GM12878 (cell line): ENCODE measurements at regions not wholly inside any gene's neighbourhood (a gene's known extent, or its start where the extent isn't known, plus 50 kb on each side); places are given as distances from the start of the nearest gene placed in this dataset.

Experiments used
- ATAC-seq: fragments of 200-7000 bp; cut with Tn5 transposase; 3 replicates; pipeline ENCODE4 v1.9.1; 2020; ENCODE audit warnings: mild to moderate bottlenecking, moderate library complexity
- BruUV-seq: library from RNA; stranded (reverse); fragments of 400-500 nt; replicated peaks from 2 replicates; lab custom pipeline; 2021; lab: Mats Ljungman, UMichigan
- CTCF ChIA-PET: fragments of 300-600 bp; sonication (Branson Sonifier 250); formaldehyde crosslinking; extraction: SDS; loops from one replicate; lab custom pipeline; 2021; ENCODE audit warnings: inconsistent platforms; lab: Yijun Ruan, JAX
- POLR2A ChIA-PET: fragments of 350-600 bp; formaldehyde crosslinking; extraction: SDS; loops from one replicate; lab custom pipeline; 2021; ENCODE audit warnings: inconsistent platforms; lab: Charles Lee
- RAD21 ChIA-PET: fragments of 300-600 bp; sonication (Branson Sonifier 250); formaldehyde crosslinking; loops from one replicate; lab custom pipeline; 2023; ENCODE audit warnings: antibody characterized with exemption; ENCODE audit not compliant: unreplicated experiment; lab: Charles Lee
- SMC1A ChIA-PET: fragments of 300-600 bp; sonication (Branson Sonifier 250); formaldehyde crosslinking; loops from one replicate; lab custom pipeline; 2023; ENCODE audit not compliant: unreplicated experiment, uncharacterized antibody; lab: Charles Lee
- DNase-seq: peaks from one replicate; pipeline ENCODE4 v3.0.0-alpha.2; 2011; ENCODE audit warnings: low read depth, low spot score
- FAIRE-seq: peaks from 3 replicates; lab custom pipeline; 2011; peaks lifted over from hg19 to GRCh38; lab: Jason Lieb, UNC
- H2AFZ ChIP-seq: 2 replicates; pipeline ENCODE4 v1.6.0; 2011; ENCODE audit warnings: low read depth, low read length, control low read depth; ENCODE audit not compliant: control insufficient read depth
- H3K27ac ChIP-seq: 2 replicates; pipeline ENCODE4 v1.5.1; 2011; ENCODE audit warnings: control low read depth; ENCODE audit not compliant: control insufficient read depth, insufficient read depth
- H3K27me3 ChIP-seq, 2 experiments: replicated peaks in 1 of 2; 2 replicates each; pipeline versions ENCODE4 v1.6.0 to v1.6.1; 2011; ENCODE audit warnings: low read length in 1 of 2; ENCODE audit not compliant: control insufficient read depth in 2 of 2, insufficient read depth in 2 of 2
- H3K36me3 ChIP-seq, 2 experiments: 2 replicates each; pipeline ENCODE4 v1.5.1; 2011; ENCODE audit warnings: low read length in 1 of 2; ENCODE audit not compliant: control insufficient read depth in 2 of 2, insufficient read depth in 2 of 2
- H3K4me1 ChIP-seq: 2 replicates; pipeline ENCODE4 v1.6.1; 2011; ENCODE audit warnings: mild to moderate bottlenecking, low read length, moderate library complexity, mixed read lengths; ENCODE audit not compliant: control insufficient read depth, insufficient read depth
- H3K4me2 ChIP-seq: 2 replicates; pipeline ENCODE4 v1.6.0; 2011; ENCODE audit warnings: control low read depth; ENCODE audit not compliant: control insufficient read depth, insufficient read depth
- H3K4me3 ChIP-seq: fragments of 200-600 bp; sonication (generic); 2 replicates; pipeline ENCODE4 v1.5.1; 2016
- H3K79me2 ChIP-seq: 2 replicates; pipeline ENCODE4 v1.6.0; 2011; ENCODE audit warnings: low read length; ENCODE audit not compliant: control insufficient read depth, insufficient read depth
- H3K9ac ChIP-seq: 2 replicates; pipeline ENCODE4 v1.8.0; 2011; ENCODE audit warnings: low read length, control low read depth, mixed read lengths; ENCODE audit not compliant: control insufficient read depth, insufficient read depth
- H3K9me3 ChIP-seq: replicated peaks from 3 replicates; pipeline ENCODE4 v1.5.1; 2011; ENCODE audit warnings: mild to moderate bottlenecking, low read length; ENCODE audit not compliant: control insufficient read depth, insufficient read depth
- H4K20me1 ChIP-seq: 2 replicates; pipeline ENCODE4 v1.6.0; 2011; ENCODE audit not compliant: control insufficient read depth, insufficient read depth
- ASH2L ChIP-seq: fragments of 300-600, 200-600 bp; sonication (generic); IDR thresholded peaks from 2 replicates; pipeline ENCODE4 v1.6.1; 2017; ENCODE audit warnings: low read depth, mild to moderate bottlenecking, borderline replicate concordance
- ELK1 ChIP-seq: IDR thresholded peaks from 2 replicates; pipeline ENCODE4 v1.6.1; 2012; ENCODE audit warnings: low read depth, low read length, improper control_type of control experiment
- EP300 ChIP-seq, 2 experiments: fragments of 150-350 bp in 1 of 2; IDR thresholded peaks; 2 replicates each; pipeline ENCODE4 v1.6.1; 2011 to 2012; ENCODE audit warnings: low read depth in 2 of 2, low read length in 2 of 2, borderline replicate concordance in 1 of 2, improper control_type of control experiment in 1 of 2, inconsistent platforms in 1 of 2; ENCODE audit not compliant: control insufficient read depth in 1 of 2
- IKZF1 ChIP-seq: fragments of 450-650 bp; conservative IDR thresholded peaks from 2 replicates; pipeline ENCODE4 v1.6.1; 2017; ENCODE audit warnings: antibody characterized with exemption, mild to moderate bottlenecking
- MTA2 ChIP-seq: fragments of 450-650 bp; IDR thresholded peaks from 2 replicates; pipeline ENCODE4 v1.6.1; 2016; ENCODE audit warnings: low read depth, mild to moderate bottlenecking, moderate library complexity
- MXI1 ChIP-seq: fragments of 150-350 bp; IDR thresholded peaks from 2 replicates; pipeline ENCODE4 v1.6.1; 2011; ENCODE audit warnings: low read depth, mild to moderate bottlenecking, inconsistent platforms, low read length, improper control_type of control experiment
- NFIC ChIP-seq: IDR thresholded peaks from 2 replicates; pipeline ENCODE4 v1.6.1; 2012; ENCODE audit warnings: low read depth, mild to moderate bottlenecking, inconsistent platforms, low read length, moderate library complexity
- NR2C1 ChIP-seq: fragments of 450-650 bp; IDR thresholded peaks from 2 replicates; pipeline ENCODE4 v1.6.1; 2017; ENCODE audit warnings: antibody characterized with exemption, mild to moderate bottlenecking, moderate library complexity
- NR2F1 ChIP-seq: fragments of 450-650 bp; conservative IDR thresholded peaks from 2 replicates; pipeline ENCODE4 v1.6.1; 2017; ENCODE audit warnings: mild to moderate bottlenecking
- PBX3 ChIP-seq: IDR thresholded peaks from 2 replicates; pipeline ENCODE4 v1.6.1; 2011; ENCODE audit warnings: mild to moderate bottlenecking, low read depth, low read length, moderate library complexity; ENCODE audit not compliant: insufficient replicate concordance
- RBBP5 ChIP-seq: fragments of 200-600 bp; sonication (generic); conservative IDR thresholded peaks from 2 replicates; pipeline ENCODE4 v1.6.1; 2016
- RELA ChIP-seq: fragments of 450-650 bp; IDR thresholded peaks from 2 replicates; pipeline ENCODE4 v1.8.0; 2014; ENCODE audit warnings: borderline replicate concordance; ENCODE audit not compliant: partially characterized antibody
- SIX5 ChIP-seq: IDR thresholded peaks from 2 replicates; pipeline ENCODE4 v1.6.1; 2011; ENCODE audit warnings: mild to moderate bottlenecking, low read depth, low read length, moderate library complexity; ENCODE audit not compliant: severe bottlenecking
- SMAD5 ChIP-seq: IDR thresholded peaks from 2 replicates; pipeline ENCODE4 v1.6.1; 2016; ENCODE audit warnings: antibody characterized with exemption, low read depth
- TCF7 ChIP-seq: IDR thresholded peaks from 2 replicates; pipeline ENCODE4 v1.6.1; 2014; ENCODE audit warnings: antibody characterized with exemption, borderline replicate concordance
- WGBS: methylation state at CpG from one replicate; pipeline ENCODE4 v1.1.6; 2016; ENCODE audit warnings: low lambda C conversion rate; ENCODE audit not compliant: insufficient replicate concordance, insufficient coverage; ENCODE audit errors: missing lambda C conversion rate; 5-methylcytosine and 5-hydroxymethylcytosine counted together
- in situ Hi-C: fragments of 300-500 bp; cut with MboI; formaldehyde crosslinking; loops from 9 replicates; pipeline ENCODE4 v1.14.3; 2018; ENCODE audit warnings: mixed read lengths
- intact Hi-C: fragments of 100-400 bp; cut with micrococcal nuclease; formaldehyde crosslinking; loops from one replicate; pipeline ENCODE4 v1.14.2; 2022; ENCODE audit not compliant: unreplicated experiment

GRCh38 chr2:225998653-225999052 is 599.1 kb downstream of the NYAP2 start:
- Histone ChIP-seq H3K27ac (no peak overlapping the region), H3K4me2 (no peak overlapping the region), H3K4me3 (no peak overlapping the region), H3K9ac (no peak overlapping the region), H3K9me3 (no peaks in the 10 kb centered on the region), H3K27me3 (no peaks in the 10 kb centered on the region), H3K36me3 (no peaks in the 10 kb centered on the region), H3K79me2 (no peaks in the 10 kb centered on the region), H4K20me1 (no peaks in the 10 kb centered on the region), H3K4me1 (no peaks in the 10 kb centered on the region), H2AFZ (no peak overlapping the region)
- ChIA-PET SMC1A (no interaction called here), RAD21 (no interaction called here), CTCF (no interaction called here), POLR2A (no interaction called here)
- in situ Hi-C loops (no loop called here), intact Hi-C loops (no loop called here)
- no peak for ATAC-seq
- no peak for TF ChIP-seq TCF7
- no peak for TF ChIP-seq RELA
- TF ChIP-seq SMAD5 = no peak
- TF ChIP-seq MXI1 = no peak
- TF ChIP-seq RBBP5 = no peak
- TF ChIP-seq MTA2 = no peak
- no peak for TF ChIP-seq PBX3
- no peak for TF ChIP-seq NR2F1
- no peak for TF ChIP-seq ELK1
- TF ChIP-seq EP300 (IDR thresholded peaks at IDR 0.05; ENCODE audit: borderline replicate concordance in 1 of 2, control insufficient read depth in 1 of 2, low read depth in 2 of 2, low read length in 2 of 2) = no peak
- no peak for TF ChIP-seq SIX5
- TF ChIP-seq IKZF1 = no peak
- TF ChIP-seq NFIC = no peak
- no peak for TF ChIP-seq NR2C1
- TF ChIP-seq ASH2L = no peak
- no peak for FAIRE-seq
- no peak for DNase-seq
- BruUV-seq = no TSS peak
- 1% methylated on average over 4 of the region's 4 CpGs for WGBS
